ENCODE measurements at regions not wholly inside any gene's neighbourhood (a gene's known extent, or its start where the extent isn't known, plus 50 kb on each side); places are given as distances from the start of the nearest gene placed in this dataset.

GRCh38 chr6:169082093-169082492 is 171.6 kb downstream of the THBS2 start:
- TF ChIP-seq CTCF (IDR thresholded peaks at IDR 0.05) (no peak), POLR2A (IDR thresholded peaks at IDR 0.05) (no peak)
- WGBS, 2 donors = 86 to 91% methylated on average over 5 of the region's 5 CpGs

GRCh38 chr6:169081248-169081647 is 172.4 kb downstream of the THBS2 start:
- intact Hi-C loops (cut with DNase I; ENCODE audit: low total_unique reads) = no loop called here
- no peak for DNase-seq (ENCODE audit: low spot score in 2 of 2)
- H3K4me3 ChIP-seq (ENCODE audit: low read depth, poor library complexity, severe bottlenecking) = no peak overlapping the region
- TF ChIP-seq POLR2A (IDR thresholded peaks at IDR 0.05) = no peak
- no peak for TF ChIP-seq CTCF (IDR thresholded peaks at IDR 0.05)
- 59 to 74% methylated on average over 3 of the region's 3 CpGs for WGBS, 2 donors

More at GRCh38 chr6:169082093-169082492, 171.6 kb downstream of the THBS2 start:
- no peak overlapping the region for H3K4me3 ChIP-seq (ENCODE audit: low read depth, poor library complexity, severe bottlenecking)
- intact Hi-C loops (cut with DNase I; ENCODE audit: low total_unique reads) = no loop called here
- peak in 1 of 2 donors; percentile 52 for DNase-seq (ENCODE audit: low spot score in 2 of 2)

- DNase-seq (ENCODE audit: low spot score in 2 of 2) = no peak
- 64 to 67% methylated on average over 3 of the region's 3 CpGs for WGBS, 2 donors
- TF ChIP-seq POLR2A (IDR thresholded peaks at IDR 0.05) (no peak), CTCF (IDR thresholded peaks at IDR 0.05) (no peak)
- H3K4me3 ChIP-seq (ENCODE audit: low read depth, poor library complexity, severe bottlenecking) = no peak overlapping the region
- intact Hi-C loops (cut with DNase I; ENCODE audit: low total_unique reads) = no loop called here
These were observed 174.0 kb downstream of the THBS2 start for GRCh38 chr6:169079650-169080049.

GRCh38 chr6:169078399-169079145 is 175.1 kb downstream of the THBS2 start:
- no peak for DNase-seq (ENCODE audit: low spot score in 2 of 2)
- no peak overlapping the region for H3K4me3 ChIP-seq (ENCODE audit: low read depth, poor library complexity, severe bottlenecking)
- intact Hi-C loops (cut with DNase I; ENCODE audit: low total_unique reads) = no loop called here
- 95 to 99% methylated on average over 7 of the region's 7 CpGs for WGBS, 2 donors
- TF ChIP-seq CTCF (IDR thresholded peaks at IDR 0.05) (no peak), POLR2A (IDR thresholded peaks at IDR 0.05) (no peak)

- 79 to 92% methylated on average over 9 of the region's 9 CpGs for WGBS, 2 donors
- intact Hi-C loops (cut with DNase I; ENCODE audit: low total_unique reads) = no loop called here
- DNase-seq (ENCODE audit: low spot score in 2 of 2) = no peak
- TF ChIP-seq POLR2A (IDR thresholded peaks at IDR 0.05) (no peak), CTCF (IDR thresholded peaks at IDR 0.05) (no peak)
- no peak overlapping the region for H3K4me3 ChIP-seq (ENCODE audit: low read depth, poor library complexity, severe bottlenecking)
These were observed 177.6 kb downstream of the THBS2 start for GRCh38 chr6:169075915-169076654.
